CD4-positive, alpha-beta T cell (primary cell): ENCODE measurements at regions not wholly inside any gene's neighbourhood (a gene's known extent, or its start where the extent isn't known, plus 50 kb on each side); places are given as distances from the start of the nearest gene placed in this dataset.
A peak's percentile ranks its signal among the peaks of the same experiment; 100 is the strongest.
"Not testable (repeated sequence)": the region's sequence is repeated elsewhere in the genome, so short reads cannot be mapped to it uniquely, and the experiment has no call there.

Experiments
- ATAC-seq: fragments of 200-7000 bp; cut with Tn5 transposase; one replicate; pipeline ENCODE4 v1.10.0; 2022; ENCODE audit warnings: mild to moderate bottlenecking; ENCODE audit not compliant: poor library complexity
- CTCF ChIA-PET: fragments of 350-600 bp; sonication (Branson Sonifier 250); formaldehyde crosslinking; loops from one replicate; lab custom pipeline; 2021; ENCODE audit warnings: antibody characterized with exemption, inconsistent platforms; lab: Charles Lee
- POLR2A ChIA-PET: fragments of 350-600 bp; sonication (Branson Sonifier 250); formaldehyde crosslinking; loops from one replicate; lab custom pipeline; 2021; ENCODE audit warnings: antibody characterized with exemption, inconsistent platforms; lab: Charles Lee
- DNase-seq, 14 experiments: peaks; one replicate each; pipeline ENCODE4 v3.0.0-alpha.2; 2013 to 2020; ENCODE audit warnings: mixed read lengths in 2 of 14
- H3K27ac ChIP-seq, 2 donors: one replicate each; pipeline versions ENCODE4 v1.5.1 to v1.7.0; 2013; ENCODE audit warnings: low read length in 2 of 2, low read depth in 1 of 2, mild to moderate bottlenecking in 1 of 2
- H3K27me3 ChIP-seq, 2 experiments: 1 replicate in 1 of 2; 2 replicates in 1 of 2; pipeline versions ENCODE4 v1.6.1 to v1.7.0; 2013; ENCODE audit warnings: low read length in 2 of 2, control low read depth in 1 of 2, mild to moderate bottlenecking in 1 of 2, moderate library complexity in 1 of 2; ENCODE audit not compliant: insufficient read depth in 2 of 2, control insufficient read depth in 1 of 2
- H3K36me3 ChIP-seq: one replicate; pipeline ENCODE4 v1.6.1; 2013; ENCODE audit warnings: low read length, control low read depth; ENCODE audit not compliant: insufficient read depth
- H3K4me1 ChIP-seq: one replicate; pipeline ENCODE4 v1.6.1; 2013; ENCODE audit warnings: low read length, control low read depth; ENCODE audit not compliant: insufficient read depth
- H3K4me3 ChIP-seq: one replicate; pipeline ENCODE4 v1.5.1; 2013; ENCODE audit warnings: mild to moderate bottlenecking, low read length, moderate library complexity
- H3K9me3 ChIP-seq, 2 experiments: 1 replicate in 1 of 2; 2 replicates in 1 of 2; pipeline versions ENCODE4 v1.6.1 to v1.7.0; 2013; ENCODE audit warnings: low read length in 2 of 2, mild to moderate bottlenecking in 2 of 2, control low read depth in 1 of 2, moderate library complexity in 1 of 2; ENCODE audit not compliant: control insufficient read depth in 1 of 2, insufficient read depth in 1 of 2
- H3K27ac Mint-ChIP-seq: one replicate; pipeline ENCODE4 v1.8.0; 2020; ENCODE audit warnings: mixed read lengths
- H3K27me3 Mint-ChIP-seq: one replicate; pipeline ENCODE4 v1.8.0; 2021; ENCODE audit warnings: mixed read lengths
- H3K36me3 Mint-ChIP-seq: one replicate; pipeline ENCODE4 v1.8.0; 2021; ENCODE audit warnings: low read depth, mixed read lengths
- H3K4me1 Mint-ChIP-seq: one replicate; pipeline ENCODE4 v1.8.0; 2021; ENCODE audit warnings: low read depth, mixed read lengths
- H3K4me3 Mint-ChIP-seq: one replicate; pipeline ENCODE4 v1.8.0; 2020; ENCODE audit warnings: mild to moderate bottlenecking, mixed read lengths
- H3K9me3 Mint-ChIP-seq: one replicate; pipeline ENCODE4 v1.8.0; 2020; ENCODE audit warnings: mixed read lengths
- CTCF ChIP-seq: fragments of 200-600 bp; IDR thresholded peaks from one replicate; pipeline ENCODE4 v1.8.0; 2022; ENCODE audit warnings: antibody characterized with exemption, mild to moderate bottlenecking
- intact Hi-C, 2 experiments: fragments of 100-400 bp; cut with DNase I in 1 of 2; cut with micrococcal nuclease in 1 of 2; formaldehyde crosslinking; loops; one replicate each; pipeline versions ENCODE4 v1.15.1 to v1.9.0; 2023 to 2025; cut with DNase I, micrococcal nuclease

GRCh38 chr16:17001471-17001870 lies 469.3 kb downstream of the XYLT1 start:
- Mint-ChIP-seq H3K4me3 (no peak overlapping the region), H3K4me1 (no peaks in the 10 kb centered on the region), H3K27ac (no peak overlapping the region), H3K36me3 (no peaks in the 10 kb centered on the region), H3K9me3 (no peaks in the 10 kb centered on the region), H3K27me3 (no peaks in the 10 kb centered on the region)
- Histone ChIP-seq H3K4me1 (no peaks in the 10 kb centered on the region), H3K27ac (no peak overlapping the region), H3K36me3 (no peaks in the 10 kb centered on the region), H3K4me3 (no peak overlapping the region), H3K27me3 (no peaks in the 10 kb centered on the region), H3K9me3 (no peaks in the 10 kb centered on the region)
- no peak for ATAC-seq
- ChIA-PET CTCF (no interaction called here), POLR2A (no interaction called here)
- intact Hi-C loops: no loop called here
- DNase-seq: no peak
- no peak for TF ChIP-seq CTCF

GRCh38 chr16:17002565-17002964 lies 468.2 kb downstream of the XYLT1 start:
- H3K4me3 Mint-ChIP-seq: no peak overlapping the region
- Histone ChIP-seq H3K4me3 (no peak overlapping the region), H3K36me3 (no peaks in the 10 kb centered on the region), H3K27me3 (no peaks in the 10 kb centered on the region), H3K4me1 (no peaks in the 10 kb centered on the region), H3K27ac (no peak overlapping the region), H3K9me3 (no peaks in the 10 kb centered on the region)
- H3K9me3 Mint-ChIP-seq: no peaks in the 10 kb centered on the region
- CTCF ChIA-PET: no interaction called here
- POLR2A ChIA-PET: no interaction called here
- no peaks in the 10 kb centered on the region for H3K4me1 Mint-ChIP-seq
- ATAC-seq (no peak), DNase-seq (no peak)
- H3K27ac Mint-ChIP-seq: no peak overlapping the region
- H3K27me3 Mint-ChIP-seq: no peaks in the 10 kb centered on the region
- intact Hi-C loops: no loop called here
- TF ChIP-seq CTCF: no peak
- H3K36me3 Mint-ChIP-seq: no peaks in the 10 kb centered on the region

- CTCF ChIA-PET, H3K36me3 Mint-ChIP-seq, POLR2A ChIA-PET: not testable (repeated sequence)
These were observed 464.8 kb downstream of the XYLT1 start for GRCh38 chr16:17005963-17006362.

GRCh38 chr16:17011712-17012111 lies 459.0 kb downstream of the XYLT1 start:
- H3K27me3 Mint-ChIP-seq: no peaks in the 10 kb centered on the region
- peaks cover 11% of the 10 kb centered on the region for H3K4me1 ChIP-seq
- peak overlapping the region; percentile 58 for H3K27ac Mint-ChIP-seq
- CTCF ChIA-PET: no interaction called here
- POLR2A ChIA-PET: interaction anchor here (1.0 to 1.1 kb wide), 2 partner anchors 15 to 237 kb away, joined by 3 read pairs; no protein-coding TSS in a partner anchor
- H3K27me3 ChIP-seq: no peaks in the 10 kb centered on the region
- TF ChIP-seq CTCF: no peak
- H3K9me3 Mint-ChIP-seq: peaks cover 1% of the 10 kb centered on the region
- no peaks in the 10 kb centered on the region for H3K36me3 ChIP-seq
- H3K4me3 Mint-ChIP-seq: peak overlapping the region; percentile 11
- ATAC-seq: no peak
- no peaks in the 10 kb centered on the region for H3K9me3 ChIP-seq
- no peak overlapping the region for H3K4me3 ChIP-seq
- H3K27ac ChIP-seq: no peak overlapping the region
- H3K4me1 Mint-ChIP-seq: peaks cover 25% of the 10 kb centered on the region
- intact Hi-C loops: loop anchor here in 1 of 2 experiments (10.0 kb wide), 1 partner anchor 363 kb away; no protein-coding TSS in a partner anchor
- no peaks in the 10 kb centered on the region for H3K36me3 Mint-ChIP-seq
- DNase-seq: no peak

More at GRCh38 chr16:17005963-17006362, 464.8 kb downstream of the XYLT1 start:
- H3K4me1 ChIP-seq, H3K27ac ChIP-seq, H3K27me3 Mint-ChIP-seq, intact Hi-C loops, DNase-seq, H3K27ac Mint-ChIP-seq, H3K36me3 ChIP-seq, H3K4me1 Mint-ChIP-seq, H3K4me3 Mint-ChIP-seq, H3K4me3 ChIP-seq, ATAC-seq, H3K9me3 ChIP-seq, H3K27me3 ChIP-seq, H3K9me3 Mint-ChIP-seq: not testable (repeated sequence)
